H9 (cell line): ENCODE measurements at regions not wholly inside any gene's neighbourhood (a gene's known extent, or its start where the extent isn't known, plus 50 kb on each side); places are given as distances from the start of the nearest gene placed in this dataset.

Source experiments
- DNase-seq: peaks from one replicate; pipeline ENCODE4 v3.0.0-alpha.2; 2017
- H2AFZ ChIP-seq: one replicate; pipeline ENCODE4 v1.6.1; 2013; ENCODE audit warnings: mild to moderate bottlenecking, low read length, control low read depth, moderate library complexity
- H2AK5ac ChIP-seq: 2 replicates; pipeline ENCODE4 v1.6.1; 2013; ENCODE audit warnings: low read length, control low read depth, mixed read lengths; ENCODE audit not compliant: insufficient read length
- H2BK120ac ChIP-seq: one replicate; pipeline ENCODE4 v1.6.1; 2013; ENCODE audit warnings: low read depth, mild to moderate bottlenecking, low read length, control low read depth, inconsistent platforms; ENCODE audit not compliant: poor library complexity, severe bottlenecking
- H2BK12ac ChIP-seq: 2 replicates; pipeline ENCODE4 v1.6.1; 2013; ENCODE audit warnings: low read length, control low read depth, mixed read lengths, low read depth; ENCODE audit not compliant: insufficient read length
- H2BK15ac ChIP-seq: 2 replicates; pipeline ENCODE4 v1.6.1; 2013; ENCODE audit warnings: low read depth, low read length, control low read depth
- H2BK20ac ChIP-seq: one replicate; pipeline ENCODE4 v1.6.1; 2013; ENCODE audit warnings: low read depth, mild to moderate bottlenecking, low read length, control low read depth, inconsistent platforms; ENCODE audit not compliant: poor library complexity, severe bottlenecking
- H2BK5ac ChIP-seq: 2 replicates; pipeline ENCODE4 v1.6.1; 2013; ENCODE audit warnings: low read length, control low read depth, mixed read lengths; ENCODE audit not compliant: insufficient read length
- H3K14ac ChIP-seq: 2 replicates; pipeline ENCODE4 v1.6.1; 2013; ENCODE audit warnings: low read length, control low read depth; ENCODE audit not compliant: insufficient read depth
- H3K18ac ChIP-seq: 2 replicates; pipeline ENCODE4 v1.6.1; 2013; ENCODE audit warnings: low read depth, mild to moderate bottlenecking, mixed read lengths, low read length, control low read depth; ENCODE audit not compliant: insufficient read length
- H3K23ac ChIP-seq: 2 replicates; pipeline ENCODE4 v1.6.1; 2013; ENCODE audit warnings: low read length, control low read depth, mixed read lengths, low read depth; ENCODE audit not compliant: insufficient read length
- H3K23me2 ChIP-seq: 2 replicates; pipeline ENCODE4 v1.6.1; 2013; ENCODE audit warnings: low read depth, mild to moderate bottlenecking, mixed read lengths, low read length, control low read depth; ENCODE audit not compliant: insufficient read length, poor library complexity, severe bottlenecking
- H3K27ac ChIP-seq: 2 replicates; pipeline ENCODE4 v1.5.1; 2013; ENCODE audit warnings: low read length, control low read depth, mixed read lengths, low read depth; ENCODE audit not compliant: insufficient read length
- H3K27me3 ChIP-seq: 2 replicates; pipeline ENCODE4 v1.6.1; 2013; ENCODE audit warnings: low read length, control low read depth, inconsistent platforms; ENCODE audit not compliant: insufficient read depth
- H3K4ac ChIP-seq: 2 replicates; pipeline ENCODE4 v1.6.1; 2013; ENCODE audit warnings: low read depth, mild to moderate bottlenecking, control low read depth, inconsistent platforms, low read length, moderate library complexity
- H3K4me1 ChIP-seq: 2 replicates; pipeline ENCODE4 v1.6.1; 2013; ENCODE audit warnings: low read length, control low read depth, inconsistent platforms; ENCODE audit not compliant: insufficient read depth
- H3K4me2 ChIP-seq: 2 replicates; pipeline ENCODE4 v1.6.1; 2013; ENCODE audit warnings: low read length, control low read depth, mixed read lengths; ENCODE audit not compliant: insufficient read length, insufficient read depth
- H3K56ac ChIP-seq: 2 replicates; pipeline ENCODE4 v1.6.1; 2013; ENCODE audit warnings: low read depth, mild to moderate bottlenecking, mixed read lengths, low read length, control low read depth; ENCODE audit not compliant: insufficient read length
- H3K79me1 ChIP-seq: 2 replicates; pipeline ENCODE4 v1.6.1; 2013; ENCODE audit warnings: low read depth, mild to moderate bottlenecking, moderate library complexity, low read length, control low read depth, inconsistent platforms; ENCODE audit not compliant: insufficient read depth, poor library complexity, severe bottlenecking
- H3K79me2 ChIP-seq: 2 replicates; pipeline ENCODE4 v1.6.1; 2013; ENCODE audit warnings: low read length, control low read depth, inconsistent platforms; ENCODE audit not compliant: insufficient read depth
- H3K9ac ChIP-seq: 2 replicates; pipeline ENCODE4 v1.6.1; 2013; ENCODE audit warnings: low read length, control low read depth, mixed read lengths; ENCODE audit not compliant: insufficient read length; ENCODE audit errors: extremely low read depth
- H3K9me3 ChIP-seq: one replicate; pipeline ENCODE4 v1.6.1; 2013; ENCODE audit warnings: low read depth, low read length, inconsistent platforms; ENCODE audit not compliant: control insufficient read depth
- H3T11ph ChIP-seq: one replicate; pipeline ENCODE4 v1.6.1; 2013; ENCODE audit warnings: mild to moderate bottlenecking, low read length, control low read depth, inconsistent platforms
- H4K20me1 ChIP-seq: one replicate; pipeline ENCODE4 v1.6.1; 2013; ENCODE audit not compliant: control insufficient read depth, insufficient read length, insufficient read depth
- H4K5ac ChIP-seq: 2 replicates; pipeline ENCODE4 v1.6.1; 2013; ENCODE audit warnings: low read depth, mild to moderate bottlenecking, mixed read lengths, low read length, control low read depth; ENCODE audit not compliant: insufficient read length
- H4K8ac ChIP-seq: replicated peaks from 2 replicates; pipeline ENCODE4 v1.6.1; 2013; ENCODE audit warnings: low read length, control low read depth, mixed read lengths, low read depth; ENCODE audit not compliant: insufficient read length
- H4K91ac ChIP-seq: 2 replicates; pipeline ENCODE4 v1.6.1; 2013; ENCODE audit warnings: low read depth, mild to moderate bottlenecking, moderate library complexity, mixed read lengths, low read length, control low read depth; ENCODE audit not compliant: insufficient read length
- H3K27ac Mint-ChIP-seq, 3 experiments: 2 replicates in 2 of 3; 3 replicates in 1 of 3; pipeline ENCODE4 v1.8.0; 2020 to 2021; ENCODE audit warnings: mixed read lengths in 3 of 3, mild to moderate bottlenecking in 1 of 3, moderate library complexity in 1 of 3
- H3K27me3 Mint-ChIP-seq: 2 replicates; pipeline ENCODE4 v1.8.0; 2021; ENCODE audit warnings: low read depth, mild to moderate bottlenecking, moderate library complexity, mixed read lengths
- H3K36me3 Mint-ChIP-seq, 3 experiments: 2 replicates in 2 of 3; 3 replicates in 1 of 3; pipeline ENCODE4 v1.8.0; 2020 to 2021; ENCODE audit warnings: low read depth in 3 of 3, mixed read lengths in 3 of 3; ENCODE audit not compliant: insufficient read depth in 1 of 3
- H3K4me1 Mint-ChIP-seq, 2 experiments: 2 replicates each; pipeline ENCODE4 v1.8.0; 2020; ENCODE audit warnings: mixed read lengths in 2 of 2
- H3K4me3 Mint-ChIP-seq, 2 experiments: 2 replicates in 1 of 2; 3 replicates in 1 of 2; pipeline ENCODE4 v1.8.0; 2020 to 2021; ENCODE audit warnings: mild to moderate bottlenecking in 2 of 2, mixed read lengths in 2 of 2, moderate library complexity in 1 of 2
- H3K9me3 Mint-ChIP-seq, 2 experiments: 2 replicates in 1 of 2; 3 replicates in 1 of 2; pipeline ENCODE4 v1.8.0; 2020; ENCODE audit warnings: mild to moderate bottlenecking in 2 of 2, mixed read lengths in 2 of 2, moderate library complexity in 1 of 2
- CTCF ChIP-seq: fragments of 200-600 bp; sonication (generic); conservative IDR thresholded peaks from 3 replicates; pipeline ENCODE4 v1.8.0; 2021; ENCODE audit warnings: antibody characterized with exemption, mild to moderate bottlenecking
- whole genome bisulfite sequencing: extraction: QIAGEN DNeasy Blood & Tissue Kit; methylation state at CpG from one replicate; pipeline ENCODE4 v1.1.7; 2013; ENCODE audit warnings: missing lambda C conversion rate, low lambda C conversion rate, mixed read lengths; ENCODE audit not compliant: insufficient read length; ENCODE audit errors: extremely low coverage; 5-methylcytosine and 5-hydroxymethylcytosine counted together

DNA sequence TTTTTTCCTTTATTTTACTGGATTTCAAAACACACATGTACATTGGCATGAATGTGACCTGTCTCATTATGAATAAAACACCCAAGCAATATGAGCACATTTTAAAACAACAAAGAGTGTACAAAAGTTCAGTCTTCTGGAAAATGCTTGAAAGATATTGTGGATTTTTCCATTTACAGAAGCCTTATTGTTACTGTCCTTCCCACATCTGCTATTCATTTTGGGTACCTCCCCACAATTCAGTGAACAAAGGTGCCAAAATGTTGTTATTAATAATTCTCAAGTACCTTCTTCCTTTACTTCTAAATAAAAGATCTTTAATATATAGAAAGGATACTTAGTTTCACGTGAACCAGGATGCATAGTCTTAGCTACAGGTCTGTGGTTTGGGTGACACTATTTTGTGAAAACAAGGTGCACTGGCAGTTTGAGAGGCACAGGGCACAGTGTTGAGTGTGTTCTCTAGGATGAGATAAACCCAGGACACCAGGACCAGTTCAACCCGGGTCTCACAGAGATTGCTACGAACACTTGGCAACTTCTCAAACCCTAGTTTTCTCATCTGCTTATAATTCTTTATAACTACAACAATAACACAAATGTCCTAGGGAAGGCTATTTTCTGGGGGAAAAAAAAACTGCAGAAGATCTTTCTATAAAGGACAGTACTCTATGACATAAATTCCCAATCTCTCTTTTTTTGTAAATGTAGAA, 84.5 kb upstream of the GALNT5 start:
- Histone ChIP-seq H3K23ac (no peak overlapping the region), H3K27ac (no peak overlapping the region), H3K4me1 (no peaks in the 10 kb centered on the region), H2BK20ac (no peak overlapping the region), H4K5ac (no peak overlapping the region), H3T11ph (no peak overlapping the region), H2BK12ac (no peak overlapping the region), H2AK5ac (no peak overlapping the region), H2BK120ac (no peak overlapping the region), H3K9ac (no peak overlapping the region), H3K4ac (no peak overlapping the region), H4K91ac (no peak overlapping the region), H4K20me1 (no peaks in the 10 kb centered on the region), H4K8ac (no peak overlapping the region), H3K79me1 (no peaks in the 10 kb centered on the region), H3K23me2 (no peaks in the 10 kb centered on the region), H2BK5ac (no peak overlapping the region), H2AFZ (no peak overlapping the region), H3K79me2 (no peaks in the 10 kb centered on the region), H3K56ac (no peak overlapping the region), H3K14ac (no peak overlapping the region), H3K4me2 (no peak overlapping the region), H3K9me3 (no peaks in the 10 kb centered on the region), H3K18ac (no peak overlapping the region), H2BK15ac (no peak overlapping the region), H3K27me3 (no peaks in the 10 kb centered on the region)
- H3K9me3 Mint-ChIP-seq: peaks cover 0 to 2% of the 10 kb centered on the region in 2 experiments; a peak in 1 of 5 replicates
- H3K4me3 Mint-ChIP-seq: no peak overlapping the region
- H3K4me1 Mint-ChIP-seq: no peaks in the 10 kb centered on the region
- H3K27ac Mint-ChIP-seq: no peak overlapping the region
- TF ChIP-seq CTCF: no peak
- no peak for DNase-seq
- no CpG with 5 or more reads among the region's 3 CpGs for WGBS
- H3K27me3 Mint-ChIP-seq: no peaks in the 10 kb centered on the region
- H3K36me3 Mint-ChIP-seq: peaks cover 0 to 6% (median 1%) of the 10 kb centered on the region in 3 experiments; a peak in 2 of 7 replicates
